T-cell (primary cell): ENCODE measurements at regions not wholly inside any gene's neighbourhood (a gene's known extent, or its start where the extent isn't known, plus 50 kb on each side); places are given as distances from the start of the nearest gene placed in this dataset.
A peak's percentile ranks its signal among the peaks of the same experiment; 100 is the strongest.

ENCODE experiments used
- ATAC-seq, 4 experiments: fragments of 200-7000 bp in 3 of 4; fragments of 150-1000 bp in 1 of 4; cut with Tn5 transposase; replicated peaks in 1 of 4; 1 replicate in 3 of 4; 2 replicates in 1 of 4; pipeline ENCODE4 v1.10.0; 2021; ENCODE audit warnings: moderate library complexity in 3 of 4, mild to moderate bottlenecking in 2 of 4, moderate number of reproducible peaks in 1 of 4
- CTCF ChIA-PET, 2 donors: fragments of 300-600 bp; sonication (Branson Sonifier 250); formaldehyde crosslinking; loops; one replicate each; lab custom pipeline; 2022; ENCODE audit warnings: antibody characterized with exemption in 2 of 2; lab: Charles Lee
- POLR2A ChIA-PET, 2 donors: fragments of 300-600 bp; sonication (Branson Sonifier 250); formaldehyde crosslinking; loops; one replicate each; lab custom pipeline; 2022; ENCODE audit warnings: antibody characterized with exemption in 2 of 2; lab: Charles Lee
- DNase-seq, 35 experiments: peaks; one replicate each; pipeline versions ENCODE4 v3.0.0 to v3.0.0-alpha.2; 2013 to 2023
- H3K27ac ChIP-seq: one replicate; pipeline ENCODE4 v1.5.1; 2013; ENCODE audit warnings: low read length
- H3K27me3 ChIP-seq, 2 experiments: replicated peaks in 1 of 2; 1 replicate in 1 of 2; 2 replicates in 1 of 2; pipeline versions ENCODE4 v1.6.1 to v1.7.0; 2013; ENCODE audit warnings: low read length in 1 of 2, mixed read lengths in 1 of 2; ENCODE audit not compliant: control insufficient read depth in 2 of 2, insufficient read depth in 2 of 2; ENCODE audit errors: extremely low read depth in 1 of 2
- H3K36me3 ChIP-seq, 2 donors: 1 replicate in 1 of 2; 2 replicates in 1 of 2; pipeline versions ENCODE4 v1.6.1 to v1.7.0; 2013; ENCODE audit warnings: low read length in 1 of 2; ENCODE audit not compliant: control insufficient read depth in 2 of 2, insufficient read depth in 1 of 2; ENCODE audit errors: extremely low read depth in 1 of 2
- H3K4me1 ChIP-seq, 2 experiments: 1 replicate in 1 of 2; 2 replicates in 1 of 2; pipeline versions ENCODE4 v1.6.1 to v1.7.0; 2013; ENCODE audit warnings: low read length in 2 of 2, mixed read lengths in 1 of 2; ENCODE audit not compliant: insufficient read depth in 2 of 2, control insufficient read depth in 1 of 2; ENCODE audit errors: extremely low read depth in 1 of 2
- H3K4me3 ChIP-seq, 2 donors: 1 replicate in 1 of 2; 2 replicates in 1 of 2; pipeline versions ENCODE4 v1.5.1 to v1.7.0; 2013; ENCODE audit warnings: mild to moderate bottlenecking in 2 of 2, low read length in 1 of 2, moderate library complexity in 1 of 2; ENCODE audit not compliant: control insufficient read depth in 1 of 2; ENCODE audit errors: extremely low read depth in 1 of 2
- H3K9me3 ChIP-seq: 2 replicates; pipeline ENCODE4 v1.7.0; 2013
- H3K27ac Mint-ChIP-seq, 2 donors: one replicate each; pipeline ENCODE4 v1.8.0; 2020 to 2021; ENCODE audit warnings: mild to moderate bottlenecking in 2 of 2, mixed read lengths in 2 of 2
- H3K27me3 Mint-ChIP-seq, 2 donors: one replicate each; pipeline ENCODE4 v1.8.0; 2021 to 2022; ENCODE audit warnings: mixed read lengths in 2 of 2
- H3K36me3 Mint-ChIP-seq: one replicate; pipeline ENCODE4 v1.8.0; 2021; ENCODE audit warnings: mixed read lengths
- H3K4me1 Mint-ChIP-seq, 3 donors: one replicate each; pipeline ENCODE4 v1.8.0; 2020 to 2022; ENCODE audit warnings: mixed read lengths in 3 of 3, mild to moderate bottlenecking in 1 of 3
- H3K4me3 Mint-ChIP-seq, 3 donors: one replicate each; pipeline ENCODE4 v1.8.0; 2020 to 2022; ENCODE audit warnings: mild to moderate bottlenecking in 3 of 3, mixed read lengths in 3 of 3, moderate library complexity in 3 of 3
- H3K9me3 Mint-ChIP-seq, 3 donors: one replicate each; pipeline ENCODE4 v1.8.0; 2020 to 2022; ENCODE audit warnings: mixed read lengths in 3 of 3
- WGBS: methylation state at CpG from one replicate; pipeline ENCODE4 v1.1.5; 2013; ENCODE audit warnings: missing lambda C conversion rate; ENCODE audit not compliant: insufficient coverage; 5-methylcytosine and 5-hydroxymethylcytosine counted together

GRCh38 chrX:10085223-10085622 lies 71.6 kb upstream of the CLCN4 start:
- peak overlapping the region; percentile 41 for H3K27ac ChIP-seq
- no peaks in the 10 kb centered on the region for H3K27me3 Mint-ChIP-seq
- ATAC-seq (peak; percentile 68 to 82 (median 76)), DNase-seq (peak in 1 of 35 experiments; percentile 57)
- H3K27ac Mint-ChIP-seq = peak overlapping the region; percentile 83 to 90
- CTCF ChIA-PET = interaction anchor here (0.6 to 3.1 kb wide), 7 partner anchors 26 to 94 kb away, joined by 3 to 17 read pairs (median 4); no protein-coding TSS in a partner anchor
- peaks cover 12 to 41% of the 10 kb centered on the region in 2 experiments for H3K4me1 ChIP-seq
- H3K9me3 Mint-ChIP-seq = no peaks in the 10 kb centered on the region
- peaks cover 3% of the 10 kb centered on the region for H3K36me3 Mint-ChIP-seq
- POLR2A ChIA-PET = interaction anchor here (0.6 to 1.1 kb wide), 4 partner anchors 12 to 1792 kb away, joined by 5 read pairs; no protein-coding TSS in a partner anchor
- H3K4me1 Mint-ChIP-seq = peaks cover 38 to 59% (median 44%) of the 10 kb centered on the region in 3 donors
- no peak overlapping the region for H3K4me3 ChIP-seq
- no peaks in the 10 kb centered on the region for H3K36me3 ChIP-seq
- WGBS = no CpG with 5 or more reads among the region's 1 CpG
- H3K4me3 Mint-ChIP-seq = peak overlapping the region; percentile 37 to 46 (median 38)
- no peaks in the 10 kb centered on the region for H3K9me3 ChIP-seq
- H3K27me3 ChIP-seq = no peaks in the 10 kb centered on the region

DNA sequence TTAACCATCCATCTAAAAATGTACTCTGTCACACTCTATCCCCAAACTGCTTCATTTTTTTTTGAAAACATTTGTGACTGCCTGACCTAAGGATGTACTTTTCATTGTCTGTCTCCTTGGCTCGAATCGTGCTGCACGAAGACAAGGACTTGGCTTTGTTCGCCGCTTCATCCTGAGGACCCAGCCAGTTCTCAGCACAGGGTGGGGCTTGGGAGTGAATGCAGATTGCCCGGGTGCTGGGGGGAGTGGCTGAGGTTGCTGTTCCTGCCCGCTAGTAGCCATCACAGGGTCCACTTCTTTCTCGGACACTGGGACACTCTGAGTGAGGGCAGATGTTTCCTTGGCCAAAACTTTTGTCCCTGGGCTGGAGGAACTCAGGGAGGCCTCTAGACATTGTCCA lies 70.1 kb upstream of the CLCN4 start:
- ChIA-PET POLR2A (no interaction called here), CTCF (no interaction called here)
- Mint-ChIP-seq H3K27ac (peak overlapping the region; percentile 68 to 95), H3K27me3 (peaks cover 0 to 3% of the 10 kb centered on the region in 2 donors), H3K4me3 (peak overlapping the region in 1 of 3 donors; percentile 22), H3K36me3 (peaks cover 6% of the 10 kb centered on the region), H3K9me3 (no peaks in the 10 kb centered on the region), H3K4me1 (peaks cover 38 to 59% (median 44%) of the 10 kb centered on the region in 3 donors)
- no CpG with 5 or more reads among the region's 8 CpGs for WGBS
- Histone ChIP-seq H3K4me3 (no peak overlapping the region), H3K4me1 (peaks cover 12 to 41% of the 10 kb centered on the region in 2 experiments), H3K27me3 (no peaks in the 10 kb centered on the region), H3K27ac (no peak overlapping the region), H3K9me3 (no peaks in the 10 kb centered on the region), H3K36me3 (no peaks in the 10 kb centered on the region)
- ATAC-seq (no peak), DNase-seq (no peak)

DNA sequence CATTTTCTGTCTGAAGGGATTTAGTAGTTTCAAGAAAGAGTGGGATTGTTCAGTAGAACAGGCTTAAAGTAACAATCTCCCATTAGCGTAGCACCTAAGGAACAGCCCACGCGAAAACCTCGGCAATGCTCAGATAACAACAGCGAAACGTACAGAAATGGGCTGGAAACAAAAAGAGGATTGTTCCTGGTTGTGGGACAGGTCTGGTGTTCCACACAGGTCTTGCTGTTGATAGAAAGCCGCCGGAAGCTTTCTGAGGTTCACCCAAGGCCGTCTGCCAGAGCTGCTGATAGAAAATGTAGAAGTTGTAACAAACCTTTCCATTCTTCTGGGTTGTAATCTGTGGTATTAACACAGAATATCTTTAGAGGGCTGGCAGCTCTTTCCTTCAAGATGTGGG lies 69.4 kb upstream of the CLCN4 start:
- Histone ChIP-seq H3K36me3 (no peaks in the 10 kb centered on the region), H3K27ac (no peak overlapping the region), H3K9me3 (no peaks in the 10 kb centered on the region), H3K27me3 (no peaks in the 10 kb centered on the region), H3K4me1 (peaks cover 12 to 36% of the 10 kb centered on the region in 2 experiments), H3K4me3 (no peak overlapping the region)
- 84% methylated on average over 5 of the region's 9 CpGs for WGBS
- ATAC-seq = no peak
- Mint-ChIP-seq H3K27ac (peak overlapping the region; percentile 22 to 76), H3K9me3 (no peaks in the 10 kb centered on the region), H3K27me3 (peaks cover 0 to 3% of the 10 kb centered on the region in 2 donors), H3K4me3 (no peak overlapping the region), H3K36me3 (peaks cover 8% of the 10 kb centered on the region), H3K4me1 (peaks cover 38 to 55% (median 44%) of the 10 kb centered on the region in 3 donors)
- POLR2A ChIA-PET = no interaction called here
- CTCF ChIA-PET = interaction anchor here in 1 of 2 donors (0.9 kb wide), 1 partner anchor 24 kb away, joined by 3 read pairs; no protein-coding TSS in a partner anchor
- DNase-seq = no peak

DNA sequence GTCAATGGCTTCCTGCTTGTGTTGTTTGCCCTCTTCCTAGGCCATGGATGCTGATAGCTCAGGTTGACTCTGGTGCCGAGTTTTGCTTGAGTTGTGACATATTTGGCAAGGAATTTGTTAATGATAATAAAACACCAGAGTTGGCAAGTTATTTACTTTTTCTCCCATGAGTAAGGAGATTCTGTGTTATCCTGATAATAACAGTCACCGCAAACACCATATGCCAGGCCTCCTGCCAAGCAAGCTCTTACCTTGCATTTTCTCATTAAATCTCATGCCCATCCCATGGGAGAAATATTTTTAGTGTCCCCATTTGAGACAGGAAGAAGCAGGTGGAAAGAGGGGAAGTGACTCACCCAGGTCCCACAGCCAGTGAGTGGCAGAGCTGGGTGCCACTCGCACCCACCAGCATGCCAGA lies 67.4 kb upstream of the CLCN4 start:
- Histone ChIP-seq H3K27ac (no peak overlapping the region), H3K4me3 (no peak overlapping the region), H3K27me3 (no peaks in the 10 kb centered on the region), H3K4me1 (peaks cover 2 to 22% of the 10 kb centered on the region in 2 experiments), H3K36me3 (no peaks in the 10 kb centered on the region), H3K9me3 (no peaks in the 10 kb centered on the region)
- POLR2A ChIA-PET = interaction anchor here in 1 of 2 donors (0.7 kb wide), 1 partner anchor 9 kb away, joined by 3 read pairs; no protein-coding TSS in a partner anchor
- CTCF ChIA-PET = interaction anchor here in 1 of 2 donors (1.2 kb wide), 1 partner anchor 29 kb away, joined by 4 read pairs; no protein-coding TSS in a partner anchor
- no CpG with 5 or more reads among the region's 3 CpGs for WGBS
- peaks cover 0 to 3% of the 10 kb centered on the region in 2 donors for H3K27me3 Mint-ChIP-seq
- H3K9me3 Mint-ChIP-seq = no peaks in the 10 kb centered on the region
- H3K36me3 Mint-ChIP-seq = peaks cover 8% of the 10 kb centered on the region
- H3K4me3 Mint-ChIP-seq = no peak overlapping the region
- ATAC-seq (no peak), DNase-seq (no peak)
- peaks cover 20 to 38% (median 25%) of the 10 kb centered on the region in 3 donors for H3K4me1 Mint-ChIP-seq
- no peak overlapping the region for H3K27ac Mint-ChIP-seq

- Mint-ChIP-seq H3K36me3 (peaks cover 8% of the 10 kb centered on the region), H3K27ac (no peak overlapping the region), H3K4me3 (no peak overlapping the region), H3K9me3 (no peaks in the 10 kb centered on the region), H3K27me3 (peaks cover 0 to 3% of the 10 kb centered on the region in 2 donors), H3K4me1 (peaks cover 11 to 33% (median 19%) of the 10 kb centered on the region in 3 donors)
- Histone ChIP-seq H3K4me1 (peaks cover 2 to 19% of the 10 kb centered on the region in 2 experiments), H3K27me3 (no peaks in the 10 kb centered on the region), H3K27ac (no peak overlapping the region), H3K4me3 (no peak overlapping the region), H3K36me3 (no peaks in the 10 kb centered on the region), H3K9me3 (no peaks in the 10 kb centered on the region)
- no peak for ATAC-seq
- DNase-seq = no peak
- ChIA-PET POLR2A (no interaction called here), CTCF (interaction anchor here in 1 of 2 donors (1.2 kb wide), 1 partner anchor 28 kb away, joined by 4 read pairs; no protein-coding TSS in a partner anchor)
- WGBS = no CpG with 5 or more reads among the region's 11 CpGs
These were observed 66.5 kb upstream of the CLCN4 start for GRCh38 chrX:10090319-10090718.

DNA sequence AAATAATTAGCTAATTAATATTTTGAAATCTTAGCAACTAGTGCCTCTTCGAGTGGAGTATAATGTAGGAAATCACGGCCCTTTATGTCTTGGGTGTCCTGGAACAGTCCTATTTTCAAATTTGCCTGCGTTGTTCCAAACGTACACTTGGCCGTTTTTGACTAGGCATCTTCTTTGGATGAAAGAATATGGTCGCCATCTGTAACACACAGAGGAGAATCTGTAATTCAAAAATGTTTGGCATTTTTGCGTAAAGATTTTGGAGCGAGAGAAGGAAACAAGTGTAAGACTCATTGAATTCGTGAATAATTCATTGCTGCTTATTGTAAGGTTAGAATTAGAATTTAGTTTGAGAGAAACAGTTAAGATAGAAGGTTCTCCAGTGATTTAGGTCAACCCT lies 61.5 kb upstream of the CLCN4 start:
- WGBS = 96% methylated on average over 8 of the region's 9 CpGs
- POLR2A ChIA-PET = no interaction called here

More for the DNA sequence above, 61.5 kb upstream of the CLCN4 start:
- Mint-ChIP-seq H3K27ac (no peak overlapping the region), H3K4me1 (peaks cover 30 to 49% (median 41%) of the 10 kb centered on the region in 3 donors), H3K27me3 (peaks cover 0 to 3% of the 10 kb centered on the region in 2 donors), H3K9me3 (no peaks in the 10 kb centered on the region), H3K36me3 (peaks cover 20% of the 10 kb centered on the region), H3K4me3 (no peak overlapping the region)
- no peaks in the 10 kb centered on the region for H3K36me3 ChIP-seq
- no peaks in the 10 kb centered on the region for H3K27me3 ChIP-seq
- H3K27ac ChIP-seq = no peak overlapping the region
- no peaks in the 10 kb centered on the region for H3K9me3 ChIP-seq
- peaks cover 8 to 24% of the 10 kb centered on the region in 2 experiments for H3K4me1 ChIP-seq
- DNase-seq (no peak), ATAC-seq (no peak)
- H3K4me3 ChIP-seq = no peak overlapping the region
- CTCF ChIA-PET = interaction anchor here (0.7 to 1.8 kb wide), 5 partner anchors 13 to 20 kb away, joined by 3 to 6 read pairs (median 3); no protein-coding TSS in a partner anchor
